IPS-NIHi7 (cell line): ENCODE measurements at regions not wholly inside any gene's neighbourhood (a gene's known extent, or its start where the extent isn't known, plus 50 kb on each side); places are given as distances from the start of the nearest gene placed in this dataset.

Source experiments
- DNase-seq: peaks from one replicate; pipeline ENCODE4 v3.0.0; 2012; ENCODE audit warnings: mixed read lengths; ENCODE audit errors: extremely low spot score

GRCh38 chr2:175463589-175464310 is 282.2 kb upstream of the ATP5MC3 start:
- no peak for DNase-seq

GRCh38 chr2:175463169-175463568 is 281.7 kb upstream of the ATP5MC3 start:
- no peak for DNase-seq

GRCh38 chr2:175462246-175462645 is 280.7 kb upstream of the ATP5MC3 start:
- no peak for DNase-seq

GRCh38 chr2:175461839-175462238 is 280.3 kb upstream of the ATP5MC3 start:
- DNase-seq, result no peak

GRCh38 chr2:175457895-175458448 is 276.5 kb upstream of the ATP5MC3 start:
- no peak for DNase-seq

- peak; percentile 39 for DNase-seq
Measured at GRCh38 chr2:175454953-175455389, 273.5 kb upstream of the ATP5MC3 start.

- no peak for DNase-seq
Measured at GRCh38 chr2:175450029-175450760, 268.7 kb upstream of the ATP5MC3 start.

- DNase-seq, result no peak
Measured at GRCh38 chr2:175449616-175450015, 268.1 kb upstream of the ATP5MC3 start.

GRCh38 chr2:175446201-175446600 is 264.7 kb upstream of the ATP5MC3 start:
- no peak for DNase-seq

GRCh38 chr2:175445281-175445680 is 263.8 kb upstream of the ATP5MC3 start:
- DNase-seq, result no peak

- no peak for DNase-seq
Measured at GRCh38 chr2:175442441-175442840, 260.9 kb upstream of the ATP5MC3 start.

GRCh38 chr2:175441181-175441761 is 259.8 kb upstream of the ATP5MC3 start:
- DNase-seq, result no peak

- peak; percentile 41 for DNase-seq
Measured at GRCh38 chr2:175439416-175439815, 257.9 kb upstream of the ATP5MC3 start.

- no peak for DNase-seq
Measured at GRCh38 chr2:175437167-175437566, 255.7 kb upstream of the ATP5MC3 start.

- DNase-seq, result no peak
Measured at GRCh38 chr2:175436076-175436475, 254.6 kb upstream of the ATP5MC3 start.

- DNase-seq, result no peak
Measured at GRCh38 chr2:175435012-175435411, 253.5 kb upstream of the ATP5MC3 start.

GRCh38 chr2:175432793-175433192 is 251.3 kb upstream of the ATP5MC3 start:
- no peak for DNase-seq

GRCh38 chr2:175432021-175432420 is 250.5 kb upstream of the ATP5MC3 start:
- no peak for DNase-seq

- no peak for DNase-seq
Measured at GRCh38 chr2:175431101-175431946, 249.8 kb upstream of the ATP5MC3 start.

GRCh38 chr2:175430236-175430635 is 248.7 kb upstream of the ATP5MC3 start:
- DNase-seq, result no peak

GRCh38 chr2:175418224-175418835 is 236.8 kb upstream of the ATP5MC3 start:
- peak; percentile 13 for DNase-seq
